Medulla oblongata (tissue), 1 donor: ENCODE measurements at regions not wholly inside any gene's neighbourhood (a gene's known extent, or its start where the extent isn't known, plus 50 kb on each side); places are given as distances from the start of the nearest gene placed in this dataset.

ENCODE experiments used
- DNase-seq: peaks from one replicate; pipeline ENCODE4 v3.0.0-alpha.2; 2015; ENCODE audit errors: extremely low spot score

- no peak for DNase-seq
These were observed 755.7 kb upstream of the ALCAM start for GRCh38 chr3:104610730-104611652.

GRCh38 chr3:104612218-104612617, 754.5 kb upstream of the ALCAM start:
- no peak for DNase-seq

DNA sequence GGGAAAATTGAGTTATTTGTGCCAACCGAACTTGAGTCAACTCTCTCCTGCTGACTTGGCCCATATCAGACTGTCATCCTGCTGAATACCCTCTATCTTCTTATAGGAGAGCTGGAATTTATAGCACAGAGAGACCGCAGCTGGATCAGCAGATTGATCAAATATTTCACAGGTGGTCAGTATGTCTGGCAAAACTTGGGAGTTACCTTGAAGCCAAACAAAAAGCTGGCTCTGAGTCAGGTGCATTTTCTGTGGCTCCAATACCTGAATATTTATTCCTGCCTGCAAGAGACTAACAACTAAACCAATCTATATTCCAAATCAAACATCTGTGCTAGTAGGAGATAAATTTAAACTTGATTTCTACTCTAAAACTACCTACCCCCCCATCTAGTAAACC, 752.1 kb upstream of the ALCAM start:
- DNase-seq, result no peak

DNA sequence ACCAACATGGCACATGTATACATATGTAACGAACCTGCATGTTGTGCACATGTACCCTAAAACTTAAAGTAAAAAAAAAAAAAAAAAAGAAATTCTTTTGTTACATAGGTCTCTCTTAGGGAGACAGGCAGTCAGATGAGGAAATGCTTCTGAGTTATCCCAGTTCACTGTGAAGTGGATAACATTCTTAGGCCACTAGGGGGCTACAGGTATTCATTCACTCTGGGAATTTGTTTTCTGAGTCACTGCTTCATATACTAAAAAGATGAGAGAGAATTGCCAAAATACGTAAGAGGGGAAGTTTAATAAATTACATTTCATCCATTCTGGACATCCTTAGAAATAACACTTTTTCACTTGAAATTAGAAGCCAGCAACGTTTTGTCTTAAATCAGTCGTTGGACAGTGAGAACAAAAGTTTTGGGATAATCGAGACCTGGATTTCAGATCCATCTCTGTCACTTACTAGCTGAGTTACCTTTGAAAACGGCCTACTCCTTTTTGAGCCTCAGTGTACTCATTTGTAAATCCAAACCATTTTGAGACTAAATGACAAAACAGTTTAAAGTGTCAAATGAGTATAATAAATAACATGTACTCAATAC, 738.4 kb upstream of the ALCAM start:
- peak; percentile 25 for DNase-seq

DNA sequence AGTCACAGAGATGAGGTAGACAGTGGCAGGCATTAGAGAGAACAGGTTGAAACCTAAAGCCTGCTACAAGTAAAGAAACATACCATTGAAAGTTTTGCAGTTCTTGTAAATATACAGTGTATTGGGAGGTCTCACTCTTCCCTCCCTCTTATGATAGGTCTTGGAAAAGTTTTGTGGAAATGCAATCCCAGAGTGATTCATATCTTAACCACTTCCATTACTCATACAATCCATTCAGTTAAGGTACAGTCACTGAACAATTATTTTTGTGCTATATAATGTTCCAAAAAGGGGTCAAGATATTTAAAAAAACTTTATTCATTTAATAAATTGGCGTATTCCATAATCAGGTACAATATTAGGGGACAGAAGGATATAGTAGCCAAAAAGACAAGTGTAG, 737.7 kb upstream of the ALCAM start:
- DNase-seq, result no peak

DNA sequence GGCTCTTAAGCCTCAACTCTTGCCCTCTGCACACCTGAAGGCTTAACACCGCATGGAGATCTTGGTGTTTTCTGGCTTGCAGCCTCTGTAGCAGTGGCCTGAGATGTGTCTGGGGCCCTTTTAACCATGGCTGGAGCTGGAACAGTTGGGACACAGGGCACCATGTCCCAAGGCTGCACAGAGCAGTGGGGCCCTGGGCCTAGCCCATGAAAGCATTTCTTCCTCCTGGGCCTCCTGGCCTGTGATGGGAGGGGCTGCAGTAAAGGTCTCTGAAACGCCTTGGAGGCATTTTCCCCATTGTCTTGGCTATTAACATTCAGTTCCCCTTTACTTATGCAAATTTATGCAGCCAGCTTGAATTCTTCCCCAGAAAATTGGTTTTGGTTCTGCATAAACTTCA, 735.5 kb upstream of the ALCAM start:
- DNase-seq, result no peak

- no peak for DNase-seq
These were observed 734.2 kb upstream of the ALCAM start for GRCh38 chr3:104632521-104632920.

DNA sequence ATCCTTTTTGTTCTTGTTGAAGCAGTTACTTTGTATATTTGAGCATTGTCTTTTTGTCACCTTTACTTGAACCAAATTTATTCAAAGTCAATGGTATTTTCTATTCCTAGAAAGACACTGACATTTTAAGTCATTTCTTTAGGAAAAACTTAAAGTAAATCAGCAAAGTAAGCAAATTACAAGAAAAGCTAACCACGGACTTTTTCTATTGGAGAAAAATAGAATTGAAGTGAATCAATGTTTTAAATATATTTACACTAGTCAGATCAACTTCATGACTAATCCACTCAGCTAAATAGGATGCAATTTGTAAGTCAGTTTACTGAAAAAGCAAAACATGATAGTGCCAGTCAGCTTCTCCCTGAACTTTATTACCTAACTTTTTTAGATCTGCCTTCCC, 733.8 kb upstream of the ALCAM start:
- no peak for DNase-seq

DNA sequence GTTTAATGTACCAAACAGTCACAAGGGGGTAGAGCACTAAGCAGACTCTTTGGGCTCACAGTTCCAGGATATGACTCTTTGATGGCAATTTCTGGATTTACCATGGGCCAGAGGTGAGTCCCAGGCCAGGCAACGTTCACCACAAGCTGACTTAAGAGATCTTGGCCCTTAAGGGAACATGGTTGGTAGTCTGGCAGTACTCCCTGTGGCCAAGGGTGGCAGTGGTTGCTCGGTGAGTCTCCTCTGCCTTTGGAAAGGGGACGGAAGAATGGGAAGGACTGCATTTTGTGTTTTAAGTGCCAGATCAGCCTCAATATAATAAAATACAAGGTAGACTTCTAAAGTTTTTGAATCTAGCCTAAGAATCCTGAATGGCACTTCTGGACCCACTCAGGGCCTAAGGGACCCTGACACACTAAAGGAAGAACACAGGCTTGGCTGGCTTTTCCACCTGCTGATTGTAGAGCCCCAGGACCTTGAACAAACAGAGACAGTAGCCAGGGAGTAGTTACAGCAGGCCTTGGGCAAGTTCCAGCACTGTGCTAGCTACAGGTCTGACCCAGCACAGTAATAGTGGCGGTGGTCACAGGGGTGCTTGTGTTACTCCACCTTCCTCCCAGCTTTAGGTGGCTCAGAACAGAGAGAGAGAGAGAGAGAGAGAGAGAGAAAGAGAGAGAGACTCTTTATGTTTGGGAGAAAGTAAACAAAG, 730.7 kb upstream of the ALCAM start:
- DNase-seq, result no peak

DNA sequence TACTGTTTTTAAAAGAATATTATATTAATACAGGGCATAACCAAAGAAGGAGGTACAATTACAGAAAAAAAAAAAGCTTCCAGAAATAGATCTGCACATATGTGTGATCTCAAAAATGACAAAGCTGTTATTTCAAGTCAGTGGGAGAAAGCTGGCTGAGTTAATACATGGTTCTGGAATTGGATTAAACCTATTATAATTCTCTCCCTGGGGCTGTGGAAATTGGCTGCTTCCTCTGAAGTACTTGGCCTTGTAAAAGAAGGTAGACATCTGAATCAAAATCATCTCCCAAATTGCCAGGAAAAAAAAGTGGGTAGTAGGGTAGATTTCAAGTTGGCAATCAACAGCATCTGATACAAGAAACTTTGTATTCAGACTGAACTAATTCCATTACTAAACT, 723.9 kb upstream of the ALCAM start:
- DNase-seq, result peak; percentile 5

- DNase-seq, result no peak
These were observed 720.5 kb upstream of the ALCAM start for GRCh38 chr3:104646196-104646595.

GRCh38 chr3:104648823-104649222, 717.9 kb upstream of the ALCAM start:
- DNase-seq, result no peak

- no peak for DNase-seq
These were observed 697.6 kb upstream of the ALCAM start for GRCh38 chr3:104669083-104669482.

- no peak for DNase-seq
These were observed 694.4 kb upstream of the ALCAM start for GRCh38 chr3:104672331-104672730.

- no peak for DNase-seq
These were observed 692.7 kb upstream of the ALCAM start for GRCh38 chr3:104673981-104674380.

GRCh38 chr3:104676241-104676640, 690.5 kb upstream of the ALCAM start:
- DNase-seq, result no peak

DNA sequence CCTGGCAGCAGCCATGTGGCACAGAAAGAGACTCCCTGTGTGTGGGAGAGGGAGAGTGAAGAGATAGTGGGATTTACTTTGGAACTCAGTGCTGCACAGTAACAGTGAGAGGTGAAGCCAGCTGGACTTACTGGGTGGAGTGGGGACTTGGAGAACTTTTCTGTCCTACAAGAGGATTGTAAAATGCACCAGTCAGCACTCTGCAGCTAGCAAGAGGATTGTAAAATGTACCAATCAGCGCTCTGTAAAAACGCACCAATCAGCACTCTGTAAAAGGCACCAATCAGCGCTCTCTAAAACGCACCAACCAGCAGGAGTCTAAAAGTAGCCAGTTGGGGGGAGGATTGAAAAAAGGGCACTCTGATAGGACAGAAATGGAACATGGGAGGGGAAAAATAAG, 688.8 kb upstream of the ALCAM start:
- no peak for DNase-seq

DNA sequence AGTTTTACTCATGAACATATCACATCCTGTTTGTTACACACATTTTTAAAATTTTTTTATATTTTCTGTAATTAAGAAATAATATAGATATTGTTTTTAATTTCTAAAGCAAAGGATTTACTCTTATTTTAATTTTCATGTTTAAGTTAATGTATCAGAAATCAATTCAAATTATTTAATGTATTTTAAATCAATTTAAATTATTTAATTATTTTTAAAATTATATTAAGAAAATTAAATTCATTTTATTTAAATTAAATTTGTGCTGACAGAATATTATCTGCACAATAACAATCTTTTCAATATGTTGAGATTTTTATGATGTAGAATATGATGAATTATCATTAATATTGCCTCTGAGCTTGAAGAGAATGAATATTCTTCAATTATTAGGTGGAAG, 681.2 kb upstream of the ALCAM start:
- DNase-seq, result no peak

DNA sequence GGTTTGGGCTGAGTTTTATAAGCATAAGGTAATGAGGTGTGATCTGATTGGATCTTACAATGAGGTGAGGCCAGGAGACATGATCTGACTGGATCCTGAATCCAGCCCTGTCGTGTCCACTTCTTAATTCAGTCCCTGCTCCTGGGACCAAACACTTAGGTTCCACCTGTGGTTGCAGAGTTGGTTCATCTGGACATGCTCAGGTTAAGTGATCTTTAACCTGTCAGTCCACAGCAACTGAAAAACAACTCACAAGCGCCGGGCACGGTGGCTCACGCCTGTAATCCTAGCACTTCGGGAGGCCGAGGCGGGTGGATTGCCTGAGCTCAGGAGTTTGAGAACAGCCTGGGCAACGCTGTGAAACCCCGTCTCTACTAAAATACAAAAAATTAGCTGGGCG, 679.3 kb upstream of the ALCAM start:
- no peak for DNase-seq

GRCh38 chr3:104696470-104696869, 670.2 kb upstream of the ALCAM start:
- DNase-seq, result no peak

- no peak for DNase-seq
These were observed 655.3 kb upstream of the ALCAM start for GRCh38 chr3:104711406-104711805.

DNA sequence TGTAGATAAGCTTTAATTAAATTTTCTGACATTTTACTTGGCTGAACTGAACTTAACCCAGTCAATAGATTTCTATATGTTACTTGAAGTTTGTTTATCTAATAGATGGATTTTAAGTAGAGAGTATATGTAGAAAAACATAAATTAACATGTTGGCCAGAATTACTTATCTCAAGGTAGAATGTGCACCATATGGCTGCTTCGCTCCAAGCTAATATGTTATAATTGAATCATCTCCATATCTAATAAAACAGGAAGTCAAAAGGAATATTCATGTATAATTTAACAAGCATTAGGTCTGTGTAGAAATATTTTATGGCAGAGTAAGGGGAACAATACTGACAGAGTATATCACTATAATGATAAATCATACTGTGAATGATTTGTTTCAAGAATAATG, 650.7 kb upstream of the ALCAM start:
- DNase-seq, result no peak

DNA sequence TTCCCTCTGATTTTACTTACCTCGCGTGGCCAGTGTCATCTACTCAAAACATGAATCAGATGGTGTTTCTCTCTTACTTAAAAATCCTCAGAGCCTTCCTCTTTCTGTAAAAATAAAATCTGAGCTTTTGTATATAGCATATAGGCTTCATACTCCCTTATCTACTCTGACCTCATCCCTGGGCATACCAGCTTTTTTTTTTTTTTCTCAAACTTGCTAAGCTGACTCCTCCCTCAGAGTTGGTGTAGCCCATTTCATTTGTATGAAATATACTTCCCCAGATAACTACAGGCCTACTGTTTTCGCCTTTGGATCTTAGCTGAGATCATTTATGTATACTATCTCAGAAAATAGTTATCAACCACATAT, 648.9 kb upstream of the ALCAM start:
- DNase-seq, result no peak
